ENCODE measurements at regions not wholly inside any gene's neighbourhood (a gene's known extent, or its start where the extent isn't known, plus 50 kb on each side); places are given as distances from the start of the nearest gene placed in this dataset.

DNA sequence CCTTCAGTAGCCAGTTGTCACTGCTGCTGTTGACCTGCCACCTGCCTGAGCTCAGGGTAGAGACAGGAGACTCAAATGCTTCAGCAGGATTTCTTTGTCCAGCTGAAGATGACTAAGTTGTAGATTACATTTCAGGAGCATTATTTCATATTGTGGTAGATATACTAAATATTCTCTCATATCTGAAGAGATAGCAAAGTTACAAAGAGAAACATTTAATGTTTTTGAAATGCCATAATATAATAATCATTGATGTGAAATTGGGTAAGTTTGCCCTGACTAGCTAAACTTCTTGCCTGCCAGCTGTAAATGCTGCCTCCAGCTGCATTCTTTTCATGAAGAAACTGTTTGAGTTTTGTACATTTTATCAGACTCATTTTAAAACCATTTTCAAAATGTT lies 247.6 kb upstream of the CNKSR2 start:
- no peak overlapping the region for H4K8ac ChIP-seq (ENCODE audit: low read depth, low read length)
- H3K79me1 ChIP-seq (ENCODE audit: low read depth, low read length): no peaks in the 10 kb centered on the region
- H2BK120ac ChIP-seq (ENCODE audit: low read depth, low read length): no peak overlapping the region
- no peak overlapping the region for H3K9ac ChIP-seq (ENCODE audit: low read depth, low read length, poor library complexity)
- H3K27me3 ChIP-seq (ENCODE audit: control insufficient read depth in 3 of 3, insufficient read depth in 3 of 3, low read depth in 1 of 3, low read length in 3 of 3): no peaks in the 10 kb centered on the region
- DNase-seq (ENCODE audit: low spot score): no peak
- H4K91ac ChIP-seq (ENCODE audit: low read depth, low read length, poor library complexity): no peak overlapping the region
- H3K4me3 ChIP-seq (ENCODE audit: low read length in 2 of 2): no peak overlapping the region
- H2BK5ac ChIP-seq (ENCODE audit: low read length): no peak overlapping the region
- no peaks in the 10 kb centered on the region for H3K36me3 ChIP-seq (replicated peaks in 1 of 2; ENCODE audit: control insufficient read depth in 2 of 2, insufficient read depth in 2 of 2, low read length in 2 of 2)
- no peak overlapping the region for H2BK15ac ChIP-seq (ENCODE audit: low read length)
- H3K4ac ChIP-seq (ENCODE audit: low read length): no peak overlapping the region
- H3K14ac ChIP-seq (ENCODE audit: low read length): no peak overlapping the region
- H2BK12ac ChIP-seq (ENCODE audit: low read length): no peak overlapping the region
- H3K27ac ChIP-seq (replicated peaks; ENCODE audit: low read length): no peak overlapping the region
- no peak overlapping the region for H2AFZ ChIP-seq (ENCODE audit: low read length)
- no peak overlapping the region for H3K23ac ChIP-seq (ENCODE audit: low read depth, low read length, poor library complexity)
- no peak overlapping the region for H3K4me2 ChIP-seq (ENCODE audit: insufficient read depth, low read length, poor library complexity, severe bottlenecking)
- no peak overlapping the region for H2AK5ac ChIP-seq (ENCODE audit: low read depth, low read length)
- no peak overlapping the region for H3K18ac ChIP-seq (ENCODE audit: low read length)
- H3K9me3 ChIP-seq (replicated peaks in 1 of 2; ENCODE audit: control insufficient read depth in 2 of 2, insufficient read depth in 1 of 2, low read depth in 1 of 2, low read length in 2 of 2): no peaks in the 10 kb centered on the region
- no peaks in the 10 kb centered on the region for H3K4me1 ChIP-seq (ENCODE audit: control insufficient read depth in 2 of 2, insufficient read depth in 1 of 2, low read depth in 1 of 2, low read length in 2 of 2)

- no CpG with 5 or more reads among the region's 3 CpGs for WGBS, 2 donors (ENCODE audit: extremely low coverage in 2 of 2, insufficient read length in 2 of 2, insufficient replicate concordance in 1 of 2)
- Histone ChIP-seq H3K9ac (ENCODE audit: low read depth, low read length, poor library complexity) (no peak overlapping the region), H2BK120ac (ENCODE audit: low read depth, low read length) (no peak overlapping the region), H3K18ac (ENCODE audit: low read length) (no peak overlapping the region), H4K91ac (ENCODE audit: low read depth, low read length, poor library complexity) (no peak overlapping the region), H3K36me3 (replicated peaks in 1 of 2; ENCODE audit: control insufficient read depth in 2 of 2, insufficient read depth in 2 of 2, low read length in 2 of 2) (no peaks in the 10 kb centered on the region), H3K27me3 (ENCODE audit: control insufficient read depth in 3 of 3, insufficient read depth in 3 of 3, low read depth in 1 of 3, low read length in 3 of 3) (no peaks in the 10 kb centered on the region), H2BK15ac (ENCODE audit: low read length) (no peak overlapping the region), H4K8ac (ENCODE audit: low read depth, low read length) (no peak overlapping the region), H2AFZ (ENCODE audit: low read length) (no peak overlapping the region), H2BK12ac (ENCODE audit: low read length) (no peak overlapping the region), H3K23ac (ENCODE audit: low read depth, low read length, poor library complexity) (no peak overlapping the region), H3K4me1 (ENCODE audit: control insufficient read depth in 2 of 2, insufficient read depth in 1 of 2, low read depth in 1 of 2, low read length in 2 of 2) (no peaks in the 10 kb centered on the region), H3K4ac (ENCODE audit: low read length) (no peak overlapping the region), H3K27ac (replicated peaks; ENCODE audit: low read length) (no peak overlapping the region), H3K4me3 (ENCODE audit: low read length in 2 of 2) (no peak overlapping the region), H3K79me1 (ENCODE audit: low read depth, low read length) (no peaks in the 10 kb centered on the region), H3K14ac (ENCODE audit: low read length) (no peak overlapping the region), H2AK5ac (ENCODE audit: low read depth, low read length) (no peak overlapping the region), H3K9me3 (replicated peaks in 1 of 2; ENCODE audit: control insufficient read depth in 2 of 2, insufficient read depth in 1 of 2, low read depth in 1 of 2, low read length in 2 of 2) (no peaks in the 10 kb centered on the region), H2BK5ac (ENCODE audit: low read length) (no peak overlapping the region), H3K4me2 (ENCODE audit: insufficient read depth, low read length, poor library complexity, severe bottlenecking) (no peak overlapping the region)
- no peak for DNase-seq (ENCODE audit: low spot score)
Observed at GRCh38 chrX:21131346-21131745, 242.9 kb upstream of the CNKSR2 start.

GRCh38 chrX:21131786-21132185 lies 242.4 kb upstream of the CNKSR2 start:
- H2AFZ ChIP-seq (ENCODE audit: low read length): no peak overlapping the region
- H3K14ac ChIP-seq (ENCODE audit: low read length): no peak overlapping the region
- H3K79me1 ChIP-seq (ENCODE audit: low read depth, low read length): no peaks in the 10 kb centered on the region
- H2BK15ac ChIP-seq (ENCODE audit: low read length): no peak overlapping the region
- no peak overlapping the region for H3K4me3 ChIP-seq (ENCODE audit: low read length in 2 of 2)
- no peak for DNase-seq (ENCODE audit: low spot score)
- H3K4me2 ChIP-seq (ENCODE audit: insufficient read depth, low read length, poor library complexity, severe bottlenecking): no peak overlapping the region
- H3K9me3 ChIP-seq (replicated peaks in 1 of 2; ENCODE audit: control insufficient read depth in 2 of 2, insufficient read depth in 1 of 2, low read depth in 1 of 2, low read length in 2 of 2): no peaks in the 10 kb centered on the region
- H2BK120ac ChIP-seq (ENCODE audit: low read depth, low read length): no peak overlapping the region
- no peak overlapping the region for H3K4ac ChIP-seq (ENCODE audit: low read length)
- no peaks in the 10 kb centered on the region for H3K36me3 ChIP-seq (replicated peaks in 1 of 2; ENCODE audit: control insufficient read depth in 2 of 2, insufficient read depth in 2 of 2, low read length in 2 of 2)
- no peak overlapping the region for H2BK12ac ChIP-seq (ENCODE audit: low read length)
- no peak overlapping the region for H4K8ac ChIP-seq (ENCODE audit: low read depth, low read length)
- H3K18ac ChIP-seq (ENCODE audit: low read length): no peak overlapping the region
- no peak overlapping the region for H3K27ac ChIP-seq (replicated peaks; ENCODE audit: low read length)
- no CpG with 5 or more reads among the region's 2 CpGs for WGBS, 2 donors (ENCODE audit: extremely low coverage in 2 of 2, insufficient read length in 2 of 2, insufficient replicate concordance in 1 of 2)
- no peaks in the 10 kb centered on the region for H3K27me3 ChIP-seq (ENCODE audit: control insufficient read depth in 3 of 3, insufficient read depth in 3 of 3, low read depth in 1 of 3, low read length in 3 of 3)
- no peak overlapping the region for H2AK5ac ChIP-seq (ENCODE audit: low read depth, low read length)
- H2BK5ac ChIP-seq (ENCODE audit: low read length): no peak overlapping the region
- H3K9ac ChIP-seq (ENCODE audit: low read depth, low read length, poor library complexity): no peak overlapping the region
- H3K4me1 ChIP-seq (ENCODE audit: control insufficient read depth in 2 of 2, insufficient read depth in 1 of 2, low read depth in 1 of 2, low read length in 2 of 2): no peaks in the 10 kb centered on the region
- no peak overlapping the region for H4K91ac ChIP-seq (ENCODE audit: low read depth, low read length, poor library complexity)
- H3K23ac ChIP-seq (ENCODE audit: low read depth, low read length, poor library complexity): no peak overlapping the region

DNA sequence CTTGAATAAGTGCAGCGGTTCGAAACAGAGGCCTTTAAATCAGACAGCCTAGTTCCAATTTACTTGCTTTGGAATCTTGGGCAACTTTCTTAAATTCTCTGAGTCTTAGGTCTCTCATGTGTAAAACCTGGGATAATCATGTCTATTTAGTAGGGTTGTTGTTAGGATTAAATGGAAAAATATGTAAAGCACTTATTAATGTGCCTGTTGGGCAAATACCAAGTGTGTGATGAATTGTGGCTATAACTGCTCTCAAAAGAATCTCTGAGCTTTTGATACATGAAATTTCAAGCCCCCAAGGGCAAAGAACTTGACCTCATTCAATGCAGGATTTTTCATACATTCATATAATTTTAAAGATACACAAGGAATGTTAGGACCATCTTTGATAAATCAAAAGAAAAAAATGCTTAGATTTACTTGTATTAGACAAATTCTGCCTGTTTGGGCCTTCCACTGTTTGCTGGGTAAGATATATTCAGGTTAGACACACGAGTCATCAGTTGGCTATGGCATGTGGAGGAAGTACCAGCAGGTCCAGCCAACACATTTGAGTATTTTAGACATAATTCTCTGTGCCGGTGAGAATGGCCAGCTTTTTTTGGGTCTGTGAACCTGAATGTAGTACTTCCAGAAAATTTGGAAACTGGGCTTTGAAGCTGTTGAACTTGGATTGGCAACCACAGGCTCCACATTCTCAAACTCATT lies 241.4 kb upstream of the CNKSR2 start:
- Histone ChIP-seq H3K14ac (ENCODE audit: low read length) (no peak overlapping the region), H3K27ac (replicated peaks; ENCODE audit: low read length) (no peak overlapping the region), H4K8ac (ENCODE audit: low read depth, low read length) (no peak overlapping the region), H3K4me3 (ENCODE audit: low read length in 2 of 2) (no peak overlapping the region), H3K4ac (ENCODE audit: low read length) (no peak overlapping the region), H3K9ac (ENCODE audit: low read depth, low read length, poor library complexity) (no peak overlapping the region), H3K18ac (ENCODE audit: low read length) (no peak overlapping the region), H2BK5ac (ENCODE audit: low read length) (no peak overlapping the region), H2AFZ (ENCODE audit: low read length) (no peak overlapping the region), H2BK15ac (ENCODE audit: low read length) (no peak overlapping the region), H3K36me3 (replicated peaks in 1 of 2; ENCODE audit: control insufficient read depth in 2 of 2, insufficient read depth in 2 of 2, low read length in 2 of 2) (no peaks in the 10 kb centered on the region), H2AK5ac (ENCODE audit: low read depth, low read length) (no peak overlapping the region), H3K4me2 (ENCODE audit: insufficient read depth, low read length, poor library complexity, severe bottlenecking) (no peak overlapping the region), H4K91ac (ENCODE audit: low read depth, low read length, poor library complexity) (no peak overlapping the region), H3K23ac (ENCODE audit: low read depth, low read length, poor library complexity) (no peak overlapping the region), H2BK12ac (ENCODE audit: low read length) (no peak overlapping the region), H3K4me1 (ENCODE audit: control insufficient read depth in 2 of 2, insufficient read depth in 1 of 2, low read depth in 1 of 2, low read length in 2 of 2) (no peaks in the 10 kb centered on the region), H2BK120ac (ENCODE audit: low read depth, low read length) (no peak overlapping the region), H3K9me3 (replicated peaks in 1 of 2; ENCODE audit: control insufficient read depth in 2 of 2, insufficient read depth in 1 of 2, low read depth in 1 of 2, low read length in 2 of 2) (no peaks in the 10 kb centered on the region), H3K27me3 (ENCODE audit: control insufficient read depth in 3 of 3, insufficient read depth in 3 of 3, low read depth in 1 of 3, low read length in 3 of 3) (no peaks in the 10 kb centered on the region), H3K79me1 (ENCODE audit: low read depth, low read length) (no peaks in the 10 kb centered on the region)
- WGBS, 2 donors (ENCODE audit: extremely low coverage in 2 of 2, insufficient read length in 2 of 2, insufficient replicate concordance in 1 of 2): no CpG with 5 or more reads among the region's 4 CpGs
- DNase-seq (ENCODE audit: low spot score): no peak
